ENCODE measurements at regions not wholly inside any gene's neighbourhood (a gene's known extent, or its start where the extent isn't known, plus 50 kb on each side); places are given as distances from the start of the nearest gene placed in this dataset.
A peak's percentile ranks its signal among the peaks of the same experiment; 100 is the strongest.
"Not testable (repeated sequence)": the region's sequence is repeated elsewhere in the genome, so short reads cannot be mapped to it uniquely, and the experiment has no call there.

DNA sequence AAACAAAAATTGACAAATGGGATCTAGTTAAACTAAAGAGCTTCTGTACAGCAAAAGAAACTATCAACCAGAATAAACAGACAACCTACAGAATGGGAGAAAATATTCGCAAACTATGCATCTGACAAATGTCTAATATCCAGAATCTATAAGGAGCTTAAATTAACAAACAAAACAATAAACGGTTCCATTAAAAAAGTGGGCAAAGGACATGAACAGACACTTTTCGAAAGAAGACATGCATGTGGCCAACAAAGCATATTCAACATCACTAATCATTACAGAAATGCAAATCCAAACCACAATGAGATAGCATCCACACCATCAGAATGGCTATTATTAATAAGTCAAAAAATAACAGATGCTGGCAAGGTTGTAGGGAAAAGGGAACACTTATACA, 50.5 kb upstream of the MED13L start:
- not testable (repeated sequence) for DNase-seq (ENCODE audit: low read depth in 2 of 2)

DNA sequence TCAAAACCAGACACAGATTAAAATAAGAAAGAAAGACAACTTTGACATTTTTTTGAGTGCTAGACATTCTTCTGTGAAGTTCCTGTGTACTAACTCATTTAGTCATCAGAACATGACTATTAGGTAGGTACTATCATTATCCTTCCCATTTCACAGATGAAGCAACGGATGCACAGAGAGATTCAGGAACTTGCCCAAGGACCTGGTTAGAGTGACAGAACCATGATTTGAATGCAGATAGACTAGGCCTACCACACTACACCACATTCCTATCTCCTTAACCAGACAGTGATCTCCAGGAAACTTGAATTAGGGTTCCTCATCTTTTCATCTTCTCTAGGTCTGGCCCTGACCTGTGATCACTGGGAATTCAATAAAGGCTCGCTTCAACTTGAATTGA, 54.4 kb upstream of the MED13L start:
- no peak for DNase-seq (ENCODE audit: low read depth in 2 of 2)

DNA sequence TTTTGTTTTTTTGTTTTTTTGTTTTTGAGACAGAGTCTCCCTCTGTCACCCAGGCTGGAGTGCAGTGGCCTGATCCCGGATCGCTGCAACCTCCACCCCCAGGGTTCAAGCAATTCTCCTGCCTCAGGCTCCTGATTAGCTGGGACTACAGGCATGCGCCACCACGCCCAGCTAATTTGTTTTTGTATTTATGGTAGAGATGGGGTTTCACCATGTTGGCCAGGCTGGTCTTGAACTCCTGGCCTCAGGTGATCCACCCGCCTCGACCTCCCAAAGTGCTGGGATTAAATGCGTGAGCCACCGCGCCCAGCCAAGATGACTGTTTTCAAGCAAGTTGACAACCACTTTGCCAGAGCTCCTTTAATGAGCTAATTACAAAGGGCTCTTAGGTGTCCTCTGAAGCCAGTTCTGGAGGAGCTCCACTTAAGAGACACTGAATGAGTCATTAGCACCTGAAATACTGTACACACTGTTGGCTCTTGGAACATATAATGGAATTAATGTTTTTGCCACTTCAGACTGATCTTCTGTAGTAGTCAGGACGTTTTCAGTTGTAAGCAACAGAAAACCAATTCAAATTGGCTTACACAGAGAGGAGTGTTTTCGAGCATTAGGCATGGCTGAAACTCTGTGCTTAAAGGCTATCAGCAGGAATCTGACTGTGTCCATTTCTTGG, 55.4 kb upstream of the MED13L start:
- DNase-seq (ENCODE audit: low read depth in 2 of 2) = no peak

DNA sequence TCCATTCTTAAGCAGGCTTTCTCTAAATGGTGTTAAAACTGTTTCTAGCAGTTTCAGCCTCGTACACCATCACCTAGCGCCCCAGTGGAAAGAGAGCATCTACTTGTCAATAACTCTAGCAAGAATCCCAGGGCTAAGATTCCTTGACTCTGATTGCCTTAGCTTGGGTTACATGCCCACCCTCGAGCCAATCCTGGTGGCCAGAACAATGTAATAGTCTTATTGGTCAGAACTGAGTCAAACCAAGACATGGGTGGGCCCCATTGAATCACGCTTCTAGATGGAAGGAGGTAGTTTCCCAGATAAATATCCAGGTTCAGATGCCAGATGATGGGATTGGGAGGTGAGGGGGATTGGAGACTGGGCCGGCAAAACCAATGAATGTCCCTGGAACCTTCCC, 55.9 kb upstream of the MED13L start:
- DNase-seq (ENCODE audit: low read depth in 2 of 2) = no peak

DNA sequence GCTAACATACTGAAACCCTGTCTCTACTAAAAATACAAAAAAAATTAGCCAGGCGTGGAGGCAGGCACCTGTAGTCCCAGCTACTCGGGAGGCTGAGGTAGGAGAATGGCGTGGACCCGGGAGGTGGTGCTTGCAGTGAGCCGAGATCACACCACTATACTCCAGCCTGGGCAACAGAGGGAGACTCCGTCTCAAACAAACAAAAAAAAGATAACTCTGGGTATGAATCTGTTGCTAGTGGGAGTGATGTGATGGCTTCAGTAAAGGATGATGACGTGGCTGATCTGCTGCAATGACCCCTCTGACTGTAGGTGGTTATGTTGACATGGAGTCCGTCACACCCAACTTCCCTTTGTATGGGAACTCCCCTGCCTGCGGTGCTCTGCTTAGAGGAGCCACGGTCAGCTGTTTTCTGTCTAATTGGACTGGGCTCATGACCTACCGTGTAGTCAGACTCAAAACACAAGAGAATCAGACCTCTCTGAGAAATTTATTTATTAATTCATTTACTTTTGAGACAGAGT, 59.1 kb upstream of the MED13L start:
- DNase-seq (ENCODE audit: low read depth in 2 of 2) = no peak

DNA sequence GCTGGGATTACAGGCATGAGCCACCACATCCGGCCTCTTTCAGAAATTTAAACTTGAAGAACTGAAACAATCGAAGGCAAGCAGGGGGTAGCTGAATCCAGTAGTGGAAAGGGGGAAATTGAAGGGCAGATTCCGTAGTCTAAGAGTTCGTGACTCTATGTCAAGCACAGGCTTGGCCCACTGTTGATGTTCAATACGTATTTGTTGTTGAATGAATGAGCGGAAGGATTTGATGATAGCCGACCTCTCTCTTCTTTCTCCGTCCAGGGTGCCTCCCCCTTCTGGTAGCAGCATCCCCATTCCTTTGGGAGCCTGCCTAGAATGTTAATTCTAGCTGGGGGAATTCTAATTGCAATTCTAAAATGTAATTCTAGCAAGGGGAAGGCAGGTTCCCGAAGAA, 59.8 kb upstream of the MED13L start:
- no peak for DNase-seq (ENCODE audit: low read depth in 2 of 2)

DNA sequence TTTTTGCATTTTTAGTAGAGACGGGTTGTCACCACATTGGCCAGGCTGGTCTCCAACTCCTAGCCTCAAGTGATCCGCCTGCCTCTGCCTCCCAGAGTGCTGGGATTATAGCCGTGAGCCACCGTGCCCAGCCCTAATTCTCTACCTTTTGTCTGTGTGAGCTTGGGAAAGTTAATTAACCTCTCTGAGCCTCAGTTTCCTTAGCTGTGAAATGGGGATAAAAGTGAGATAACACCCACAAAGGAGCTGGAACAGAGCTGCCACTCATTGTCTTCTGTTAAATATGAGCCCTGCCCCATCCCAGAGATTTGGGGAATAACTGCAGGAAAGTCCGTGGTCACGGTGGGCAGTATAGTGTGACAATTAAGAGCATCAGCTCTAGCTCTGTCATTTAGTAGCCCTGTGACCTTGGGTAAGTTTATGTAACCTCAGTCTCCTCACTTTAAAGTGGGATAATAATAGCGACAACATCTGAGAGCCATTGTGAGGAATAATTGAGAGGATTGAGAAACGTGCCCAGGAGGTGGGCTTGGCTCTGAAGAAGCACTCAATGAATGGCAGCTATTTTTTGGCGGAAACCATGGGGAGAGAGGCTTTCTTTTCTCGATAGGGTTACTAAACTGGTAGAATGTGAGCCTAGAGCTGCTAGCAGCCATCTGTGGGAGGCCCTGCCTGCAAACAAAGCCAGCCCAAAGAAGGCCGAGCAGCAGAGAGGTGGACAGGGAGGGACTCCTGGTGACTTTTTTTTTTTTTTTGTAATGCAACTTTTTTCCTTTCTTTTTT, 60.8 kb upstream of the MED13L start:
- no peak for DNase-seq (ENCODE audit: low read depth in 2 of 2)

DNA sequence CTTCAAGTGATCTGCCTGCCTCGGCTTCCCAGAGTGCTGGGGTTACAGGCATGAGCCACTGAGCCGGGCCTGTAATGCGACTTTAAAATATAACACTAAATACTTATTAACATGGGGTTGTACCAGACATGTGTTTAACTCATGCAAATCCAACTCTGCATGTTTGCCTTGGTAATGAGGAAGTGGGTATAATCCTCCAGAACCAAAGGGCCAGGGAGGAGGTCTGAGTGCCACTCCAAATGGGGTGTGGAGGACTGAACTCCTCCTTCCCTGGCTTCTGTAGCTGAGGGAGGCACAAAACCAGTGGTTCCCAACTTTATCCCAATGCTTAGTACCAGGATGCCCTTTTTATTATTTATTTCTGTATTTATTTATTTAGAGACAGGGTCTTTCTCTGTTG, 61.6 kb upstream of the MED13L start:
- no peak for DNase-seq (ENCODE audit: low read depth in 2 of 2)

DNA sequence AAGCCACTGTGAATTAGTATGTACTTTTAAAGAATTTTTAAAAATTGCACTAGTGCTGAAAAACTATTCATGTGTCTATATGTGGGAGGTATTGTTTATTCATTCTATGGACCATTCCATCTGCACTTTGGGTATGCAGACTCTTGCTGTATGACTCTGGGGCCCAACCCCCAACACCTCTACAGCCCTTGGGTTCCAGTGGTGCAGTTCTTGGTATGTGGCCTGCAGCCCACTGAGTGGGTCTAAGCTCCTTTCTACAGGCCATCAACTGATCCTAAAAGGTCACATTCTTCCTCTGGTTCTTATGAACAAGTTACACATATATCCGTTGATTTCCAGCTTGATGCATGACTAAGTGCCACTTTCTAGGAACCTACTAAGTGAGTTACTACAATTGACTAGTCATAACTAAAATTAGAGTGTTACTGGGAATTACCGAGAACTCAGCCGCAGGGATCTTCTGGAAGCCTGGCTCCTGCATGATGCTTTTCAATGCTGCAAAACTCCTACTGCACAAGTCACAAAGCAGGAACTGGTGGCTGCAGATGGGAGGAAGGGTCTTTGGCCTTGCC, 62.4 kb upstream of the MED13L start:
- no peak for DNase-seq (ENCODE audit: low read depth in 2 of 2)

DNA sequence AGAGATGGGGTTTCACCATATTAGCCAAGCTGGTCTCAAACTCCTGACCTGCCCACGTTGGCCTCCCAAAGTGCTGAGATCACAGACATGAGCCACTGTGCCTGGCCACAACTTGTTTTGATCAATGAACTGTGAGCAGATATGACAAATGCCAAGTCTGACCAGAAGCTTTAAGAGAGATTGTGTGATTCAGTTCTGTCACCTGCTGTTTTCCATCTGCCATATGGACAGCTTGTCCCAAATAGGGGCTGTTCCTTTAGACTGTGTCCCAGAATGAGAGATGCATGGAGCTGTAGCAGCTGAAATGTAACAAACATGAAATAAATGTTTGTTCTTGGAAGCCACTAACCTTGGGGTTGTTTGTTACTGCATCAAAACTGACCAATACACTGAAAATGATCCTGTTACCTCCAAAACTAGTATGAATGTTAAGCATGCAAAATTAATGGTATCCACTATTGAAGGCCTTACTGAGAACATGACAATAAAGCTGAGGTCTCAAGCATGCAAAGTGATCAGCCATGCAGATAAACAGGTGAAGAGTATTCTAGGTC, 65.9 kb upstream of the MED13L start:
- no peak for DNase-seq (ENCODE audit: low read depth in 2 of 2)

DNA sequence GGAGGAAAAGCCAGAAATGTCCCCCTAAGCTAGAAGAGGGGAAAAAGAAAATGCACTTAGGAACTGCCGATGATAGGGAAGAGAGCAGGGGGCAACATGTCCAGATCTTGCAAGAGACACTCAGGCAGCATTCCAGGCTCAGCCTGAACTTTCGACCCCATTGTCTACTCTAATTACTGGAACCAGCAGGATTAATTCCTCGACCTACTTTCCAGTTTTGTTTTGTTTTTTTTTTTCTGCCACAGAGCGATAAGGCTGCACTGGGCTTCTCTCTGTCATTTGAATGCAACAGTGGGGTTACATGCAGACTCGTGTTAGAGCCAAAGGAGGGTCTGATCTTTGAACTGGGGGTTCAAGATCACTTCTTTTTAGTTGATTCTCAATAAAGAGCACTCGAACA, 68.7 kb upstream of the MED13L start:
- DNase-seq (ENCODE audit: low read depth in 2 of 2) = no peak

DNA sequence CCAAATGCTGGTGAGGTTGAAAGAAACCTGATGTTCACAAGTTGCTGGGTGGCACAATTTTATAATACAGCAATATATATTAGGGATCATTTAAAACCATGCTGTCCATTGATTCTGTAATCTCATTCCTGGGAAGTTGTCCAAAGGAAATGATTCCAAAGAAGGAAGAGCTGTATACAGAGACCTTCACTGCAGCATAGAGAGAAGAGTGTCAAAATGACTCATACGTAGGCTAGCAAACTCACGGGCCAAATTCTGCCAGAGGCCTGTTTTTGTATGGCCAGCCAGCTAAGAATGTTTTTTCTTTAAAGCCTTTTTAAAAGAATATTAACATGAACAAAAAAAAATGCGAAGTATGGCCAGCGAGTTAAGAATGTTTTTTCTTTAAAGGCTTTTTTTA, 69.2 kb upstream of the MED13L start:
- peak; percentile 84 to 85 for DNase-seq (ENCODE audit: low read depth in 2 of 2)

DNA sequence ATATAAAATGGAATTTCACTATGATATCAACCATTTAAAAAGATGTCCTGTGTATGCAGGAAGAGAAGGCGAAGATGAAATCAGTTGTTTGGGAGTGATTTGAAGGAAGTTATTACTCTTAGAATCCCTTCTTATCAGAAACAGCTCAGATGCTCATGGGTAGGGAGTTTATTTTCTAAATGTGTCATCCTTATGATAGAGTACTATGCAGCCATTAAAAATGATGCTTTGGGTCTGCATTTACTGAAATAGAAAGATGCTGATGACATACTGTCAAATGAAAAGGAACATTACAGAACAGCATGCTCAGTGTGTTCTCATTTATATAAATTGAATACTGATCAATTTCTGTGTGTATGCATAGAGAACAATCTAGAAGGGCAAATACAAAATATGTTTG, 69.8 kb upstream of the MED13L start:
- no peak for DNase-seq (ENCODE audit: low read depth in 2 of 2)

DNA sequence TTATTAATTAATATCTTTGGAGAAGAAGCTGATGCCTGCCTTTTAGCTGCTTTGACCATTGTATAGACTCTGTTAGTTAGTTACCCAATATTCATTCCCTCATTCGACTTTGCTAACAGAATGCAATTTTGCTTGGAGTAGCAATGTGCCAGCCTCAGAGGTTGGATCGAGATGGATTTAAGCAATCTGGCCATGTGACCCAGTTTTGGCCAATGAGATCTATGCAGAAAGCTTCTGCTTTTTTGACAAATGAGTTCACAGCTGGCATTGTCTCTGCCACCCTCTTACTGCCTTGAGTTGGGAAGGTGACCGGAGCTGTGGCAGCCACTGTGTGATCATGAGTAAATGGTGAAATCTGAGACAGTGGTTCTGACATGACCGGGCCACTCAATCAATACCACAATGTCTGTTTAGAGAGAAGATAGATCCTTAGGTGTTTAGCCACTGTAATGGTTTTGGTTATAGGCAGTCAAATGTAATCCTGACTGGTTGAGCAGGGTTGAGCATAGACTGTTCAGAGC, 74.9 kb upstream of the MED13L start:
- DNase-seq (ENCODE audit: low read depth in 2 of 2) = no peak

DNA sequence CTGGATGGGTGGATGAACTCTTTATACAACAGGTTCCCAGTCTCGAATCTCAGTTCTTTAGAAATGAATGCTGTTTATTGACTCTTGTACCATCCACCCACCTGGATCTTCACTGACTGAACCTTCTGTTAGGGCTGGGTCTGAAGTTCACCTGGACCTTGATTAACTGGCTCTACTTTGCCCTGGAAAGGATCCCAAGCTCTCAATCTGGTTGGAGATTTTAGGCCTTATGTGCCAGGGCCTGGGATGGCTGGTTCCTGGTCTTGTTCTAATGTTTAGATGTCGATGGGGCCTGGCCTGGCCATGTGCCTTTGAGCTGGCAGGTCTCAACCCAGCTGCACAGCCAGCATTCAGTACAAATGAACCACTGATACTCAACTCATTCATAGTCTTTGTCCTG, 76.5 kb upstream of the MED13L start:
- no peak for DNase-seq (ENCODE audit: low read depth in 2 of 2)

DNA sequence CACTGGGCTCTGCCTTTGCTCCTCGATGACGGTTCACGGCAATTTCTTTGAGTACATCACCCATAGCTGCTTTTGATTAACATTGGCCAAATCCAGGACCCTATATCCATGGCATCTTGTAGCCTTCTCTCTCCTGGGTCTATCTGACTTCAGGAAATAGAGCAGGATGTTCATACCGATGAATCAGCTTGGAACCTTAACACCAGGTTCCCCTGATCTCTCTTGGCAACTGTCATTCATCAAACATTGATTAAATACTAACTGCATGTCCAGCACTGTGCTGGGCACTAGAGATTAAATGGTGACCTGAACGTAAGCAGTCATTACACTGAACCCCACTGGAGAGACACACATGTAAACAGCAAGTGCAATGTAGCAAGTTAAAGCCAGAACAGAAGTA, 77.0 kb upstream of the MED13L start:
- no peak for DNase-seq (ENCODE audit: low read depth in 2 of 2)

DNA sequence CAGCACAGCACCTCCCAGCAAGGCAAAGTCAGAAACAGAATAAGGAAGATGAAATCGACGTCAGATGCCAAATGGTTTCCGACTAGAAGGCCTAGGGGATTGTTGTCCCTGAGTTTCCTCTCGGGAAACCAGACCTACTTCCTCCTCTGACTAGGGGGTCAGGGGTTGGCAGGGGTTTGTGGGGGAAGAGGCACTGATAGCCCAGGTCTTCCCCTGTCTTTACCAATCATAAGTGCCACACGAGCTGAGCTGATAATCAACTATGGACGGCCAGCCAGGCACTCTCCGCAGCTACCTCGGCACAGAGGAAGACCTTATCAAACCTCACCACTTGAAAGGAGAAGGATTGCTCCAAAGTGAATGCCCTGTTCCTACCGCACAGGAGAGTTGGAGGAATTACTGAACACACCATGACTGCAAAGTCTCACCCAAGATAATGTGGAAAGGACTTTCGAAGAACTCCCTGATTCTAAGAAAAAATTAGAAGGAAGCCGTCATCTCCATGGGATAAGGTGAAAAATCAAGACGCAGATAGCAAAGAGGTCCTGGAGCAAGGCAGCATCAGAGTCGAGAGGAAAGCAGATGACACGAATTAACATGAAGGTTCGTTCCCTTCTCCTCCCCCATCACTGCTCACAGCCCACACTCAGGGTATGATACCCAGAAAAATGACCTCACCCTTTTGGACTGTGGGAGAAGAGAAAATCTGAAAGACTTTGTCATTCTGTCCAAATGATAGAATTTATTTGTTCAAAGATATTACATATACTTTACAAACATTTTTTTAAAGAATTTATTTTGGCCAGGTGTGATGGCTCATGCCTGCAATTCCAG, 77.7 kb upstream of the MED13L start:
- DNase-seq (ENCODE audit: low read depth in 2 of 2) = no peak

DNA sequence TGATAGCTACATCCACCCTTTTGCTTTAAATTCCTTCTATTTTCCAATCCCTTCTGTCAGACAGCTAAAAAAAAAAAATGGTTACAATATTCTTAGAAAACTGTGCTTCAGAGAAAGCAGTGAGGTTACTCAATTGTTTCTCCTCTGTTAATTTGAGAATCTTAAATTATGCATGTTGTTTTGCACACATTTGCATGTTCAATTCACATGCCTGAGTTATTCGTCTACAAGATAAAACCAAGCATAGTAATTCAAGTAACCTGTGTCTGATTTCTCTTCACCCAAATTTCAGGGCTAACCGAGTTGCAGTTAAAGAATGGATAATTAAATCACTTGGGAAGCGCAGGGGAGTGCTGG, 81.0 kb upstream of the MED13L start:
- DNase-seq (ENCODE audit: low read depth in 2 of 2) = no peak

DNA sequence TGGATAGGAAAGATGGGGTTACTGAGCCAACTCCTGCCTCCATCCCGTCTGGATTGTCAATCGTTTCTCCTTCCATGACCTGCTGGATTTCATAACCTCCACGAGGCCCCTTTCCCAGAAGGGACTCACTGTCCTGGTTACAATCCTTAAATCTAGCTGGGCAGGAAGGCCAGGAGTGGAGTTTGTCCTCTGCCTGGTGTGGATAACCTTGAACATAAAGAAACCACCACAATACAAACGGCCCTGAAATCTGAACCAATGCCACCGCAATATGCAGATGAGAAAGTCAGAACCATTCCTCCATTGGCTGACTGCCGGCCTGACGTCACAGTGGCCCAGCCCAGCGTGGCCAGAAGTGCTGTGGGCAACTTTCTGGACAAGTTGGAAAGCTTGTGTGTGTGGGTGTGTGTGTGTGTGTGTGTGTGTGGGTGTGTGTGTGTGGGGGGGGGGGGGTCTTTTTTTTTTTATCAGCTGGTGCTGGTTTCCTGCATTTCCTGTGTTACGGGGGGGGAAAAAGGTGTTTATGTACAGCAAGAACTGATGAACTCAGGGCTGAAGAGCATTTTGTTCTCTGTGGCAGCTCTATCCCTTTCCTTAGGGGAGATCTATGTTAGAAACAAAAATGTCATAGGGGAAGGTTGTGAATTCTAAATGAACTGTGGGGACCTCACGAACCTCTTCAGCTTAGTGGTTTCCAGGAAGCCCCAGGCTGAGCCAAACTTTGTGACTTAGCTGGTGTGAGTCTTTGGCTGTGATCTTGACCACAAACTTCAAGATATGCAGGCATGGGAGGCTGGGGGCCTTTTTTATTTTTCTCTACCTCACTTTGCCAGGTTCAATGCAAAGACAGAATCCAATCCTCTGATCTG, 81.6 kb upstream of the MED13L start:
- peak; percentile 73 to 74 for DNase-seq (ENCODE audit: low read depth in 2 of 2)

DNA sequence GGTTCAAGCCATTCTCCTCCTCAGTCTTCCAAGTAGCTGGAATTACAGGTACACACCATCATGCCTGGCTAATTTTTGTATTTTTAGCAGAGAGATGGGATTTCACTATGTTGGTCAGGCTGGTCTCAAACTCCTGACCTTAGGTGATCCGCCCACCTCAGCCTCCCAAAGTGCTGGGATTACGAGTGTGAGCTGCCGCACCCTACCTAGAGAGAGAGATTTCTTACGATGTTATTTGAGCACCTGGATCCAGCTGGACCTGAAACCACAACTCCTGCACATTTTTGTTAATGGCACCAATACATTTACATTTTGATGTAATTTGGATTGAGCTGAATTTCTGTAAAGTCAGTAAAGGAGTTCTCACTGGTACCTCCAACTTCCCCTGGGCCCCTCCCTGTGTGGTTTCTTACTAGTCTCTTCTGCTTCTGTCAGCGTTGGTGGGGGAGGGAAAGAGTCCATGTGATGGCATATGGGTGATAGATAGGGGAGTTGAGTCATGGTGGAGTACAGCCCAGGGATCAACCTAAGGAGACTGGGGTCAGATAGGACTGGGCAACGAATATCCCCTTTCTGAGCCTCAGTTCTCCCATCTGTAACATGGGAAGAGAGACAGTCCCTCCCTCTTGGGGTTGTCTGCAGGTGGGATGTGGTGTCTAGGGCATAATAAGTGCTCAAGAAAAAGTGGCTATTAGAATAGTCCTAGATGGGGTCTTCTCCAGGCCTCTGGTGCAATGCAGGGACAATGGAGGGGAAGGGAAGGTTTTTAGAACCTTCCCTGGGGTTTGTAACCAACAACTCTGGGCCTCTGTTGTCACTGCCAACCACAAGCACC, 83.3 kb upstream of the MED13L start:
- DNase-seq (ENCODE audit: low read depth in 2 of 2) = no peak

Data from fibroblast of skin of left biceps (primary cell).